HCT116 (cell line): ENCODE measurements at regions not wholly inside any gene's neighbourhood (a gene's known extent, or its start where the extent isn't known, plus 50 kb on each side); places are given as distances from the start of the nearest gene placed in this dataset.

ENCODE experiments used
- CEBPB ChIP-seq: IDR thresholded peaks from 2 replicates; pipeline ENCODE4 v1.6.1; 2012; ENCODE audit warnings: low read depth
- EGR1 ChIP-seq: IDR thresholded peaks from 2 replicates; pipeline ENCODE4 v1.6.1; 2012; ENCODE audit warnings: low read depth
- ELF1 ChIP-seq: IDR thresholded peaks from 2 replicates; pipeline ENCODE4 v1.6.1; 2012; ENCODE audit warnings: low read depth, borderline replicate concordance
- EZH2 ChIP-seq: fragments of 200-600 bp; sonication (generic); IDR thresholded peaks from 2 replicates; pipeline ENCODE4 v1.6.1; 2017; ENCODE audit warnings: antibody characterized with exemption, mixed run types
- EZH2phosphoT487 ChIP-seq: fragments of 200-600 bp; IDR thresholded peaks from 2 replicates; pipeline ENCODE4 v1.6.1; 2018; ENCODE audit warnings: antibody characterized with exemption, borderline replicate concordance
- JUND ChIP-seq: IDR thresholded peaks from 2 replicates; pipeline ENCODE4 v1.6.1; 2012
- POLR2A ChIP-seq: IDR thresholded peaks from 2 replicates; pipeline ENCODE4 v1.7.0; 2011; ENCODE audit warnings: borderline replicate concordance; ENCODE audit not compliant: insufficient read depth, insufficient read length; ENCODE audit errors: extremely low read depth
- POLR2AphosphoS5 ChIP-seq: IDR thresholded peaks from 2 replicates; pipeline ENCODE4 v1.6.1; 2011; ENCODE audit warnings: mild to moderate bottlenecking, low read depth, low read length, moderate library complexity
- RAD21 ChIP-seq: IDR thresholded peaks from 2 replicates; pipeline ENCODE4 v1.6.1; 2012; ENCODE audit warnings: low read depth, mild to moderate bottlenecking
- SIN3A ChIP-seq: IDR thresholded peaks from 2 replicates; pipeline ENCODE4 v1.6.1; 2012; ENCODE audit warnings: low read depth
- TCF7L2 ChIP-seq: IDR thresholded peaks from 2 replicates; pipeline ENCODE4 v1.7.0; 2011; ENCODE audit warnings: borderline replicate concordance, inconsistent platforms; ENCODE audit not compliant: insufficient read depth, insufficient read length; ENCODE audit errors: extremely low read depth
- TF ChIP-seq, protein P1 (sequence below), 3 experiments: fragments of 200-600 bp in 1 of 3; sonication (generic) in 1 of 3; IDR thresholded peaks in 2 of 3; conservative IDR thresholded peaks in 1 of 3; 2 replicates each; pipeline ENCODE4 v1.5.1; 2012 to 2017; ENCODE audit warnings: low read depth in 2 of 3, low read length in 2 of 3, antibody characterized with exemption in 1 of 3, borderline replicate concordance in 1 of 3, control low read depth in 1 of 3, mild to moderate bottlenecking in 1 of 3, mixed read lengths in 1 of 3, mixed run types in 1 of 3, moderate library complexity in 1 of 3; ENCODE audit not compliant: insufficient read depth in 1 of 3
- TF ChIP-seq, protein P2 (sequence below): IDR thresholded peaks from 2 replicates; pipeline ENCODE4 v1.6.1; 2012

DNA sequence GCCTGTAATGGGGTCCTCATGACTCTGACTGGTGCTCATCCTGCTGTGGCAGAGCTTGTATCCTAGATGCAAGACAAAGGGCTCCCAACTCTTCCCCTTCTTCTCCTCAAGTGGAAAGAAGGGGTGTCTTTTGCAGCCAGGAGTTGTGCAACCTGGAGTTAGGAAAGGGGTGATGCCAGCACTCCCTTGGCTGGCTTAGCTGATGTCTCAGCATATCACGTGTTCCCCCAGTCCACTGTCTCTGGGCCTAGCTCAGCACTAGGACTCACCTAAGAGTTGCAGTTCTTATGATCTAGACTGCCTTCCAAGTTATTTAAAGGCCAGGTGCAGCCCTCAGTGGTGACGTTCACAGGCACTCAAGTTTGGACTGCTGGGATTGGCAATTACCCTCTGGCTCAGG, 146.2 kb upstream of the GORAB start:
- TF ChIP-seq POLR2A (no peak), EGR1 (no peak), POLR2AphosphoS5 (no peak), EZH2 (no peak), RAD21 (no peak), JUND (no peak), TCF7L2 (no peak), ELF1 (no peak), CEBPB (no peak), SIN3A (no peak), EZH2phosphoT487 (no peak)
- TF ChIP-seq, protein P1, sequence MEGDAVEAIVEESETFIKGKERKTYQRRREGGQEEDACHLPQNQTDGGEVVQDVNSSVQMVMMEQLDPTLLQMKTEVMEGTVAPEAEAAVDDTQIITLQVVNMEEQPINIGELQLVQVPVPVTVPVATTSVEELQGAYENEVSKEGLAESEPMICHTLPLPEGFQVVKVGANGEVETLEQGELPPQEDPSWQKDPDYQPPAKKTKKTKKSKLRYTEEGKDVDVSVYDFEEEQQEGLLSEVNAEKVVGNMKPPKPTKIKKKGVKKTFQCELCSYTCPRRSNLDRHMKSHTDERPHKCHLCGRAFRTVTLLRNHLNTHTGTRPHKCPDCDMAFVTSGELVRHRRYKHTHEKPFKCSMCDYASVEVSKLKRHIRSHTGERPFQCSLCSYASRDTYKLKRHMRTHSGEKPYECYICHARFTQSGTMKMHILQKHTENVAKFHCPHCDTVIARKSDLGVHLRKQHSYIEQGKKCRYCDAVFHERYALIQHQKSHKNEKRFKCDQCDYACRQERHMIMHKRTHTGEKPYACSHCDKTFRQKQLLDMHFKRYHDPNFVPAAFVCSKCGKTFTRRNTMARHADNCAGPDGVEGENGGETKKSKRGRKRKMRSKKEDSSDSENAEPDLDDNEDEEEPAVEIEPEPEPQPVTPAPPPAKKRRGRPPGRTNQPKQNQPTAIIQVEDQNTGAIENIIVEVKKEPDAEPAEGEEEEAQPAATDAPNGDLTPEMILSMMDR (IDR thresholded peaks at IDR 0.05 in 2 of 3, conservative IDR thresholded peaks at IDR 0.05 in 1 of 3; ENCODE audit: borderline replicate concordance in 1 of 3, insufficient read depth in 1 of 3, low read depth in 2 of 3, low read length in 2 of 3): no peak
- TF ChIP-seq, protein P2, sequence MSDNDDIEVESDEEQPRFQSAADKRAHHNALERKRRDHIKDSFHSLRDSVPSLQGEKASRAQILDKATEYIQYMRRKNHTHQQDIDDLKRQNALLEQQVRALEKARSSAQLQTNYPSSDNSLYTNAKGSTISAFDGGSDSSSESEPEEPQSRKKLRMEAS: no peak
